IMR-90 (cell line): ENCODE measurements at regions not wholly inside any gene's neighbourhood (a gene's known extent, or its start where the extent isn't known, plus 50 kb on each side); places are given as distances from the start of the nearest gene placed in this dataset.

ENCODE experiments used
- ATAC-seq: fragments of 200-7000 bp; cut with Tn5 transposase; 2 replicates; pipeline ENCODE4 v1.9.1; 2020; ENCODE audit warnings: low read depth, mild to moderate bottlenecking, moderate library complexity
- BruUV-seq: library from RNA; stranded (reverse); fragments of 400-500 nt; replicated peaks from 2 replicates; lab custom pipeline; 2021; lab: Mats Ljungman, UMichigan
- CTCF ChIA-PET: fragments of 300-600 bp; formaldehyde crosslinking; extraction: SDS; loops from one replicate; lab custom pipeline; 2021; ENCODE audit warnings: antibody characterized with exemption; lab: Yijun Ruan, JAX
- POLR2A ChIA-PET: fragments of 300-600 bp; sonication (Branson Sonifier 250); formaldehyde crosslinking; loops from one replicate; lab custom pipeline; 2022; ENCODE audit warnings: antibody characterized with exemption; ENCODE audit not compliant: unreplicated experiment; lab: Charles Lee
- DNase-seq: peaks from one replicate; pipeline ENCODE4 v3.0.0; 2013
- H2AFZ ChIP-seq: replicated peaks from 2 replicates; pipeline ENCODE3; 2013; ENCODE audit warnings: low read length, mild to moderate bottlenecking; ENCODE audit not compliant: poor library complexity
- H2AK5ac ChIP-seq: 2 replicates; pipeline ENCODE4 v1.6.1; 2013; ENCODE audit warnings: low read depth, low read length, inconsistent platforms
- H2AK9ac ChIP-seq: replicated peaks from 2 replicates; pipeline ENCODE3; 2013; ENCODE audit warnings: mild to moderate bottlenecking, low read depth, low read length, moderate library complexity; ENCODE audit not compliant: poor library complexity
- H2BK120ac ChIP-seq: 2 replicates; pipeline ENCODE4 v1.6.1; 2013; ENCODE audit warnings: low read depth, low read length, inconsistent platforms
- H2BK15ac ChIP-seq: 3 replicates; pipeline ENCODE4 v1.6.1; 2013; ENCODE audit warnings: low read depth, low read length, inconsistent platforms
- H2BK20ac ChIP-seq: 2 replicates; pipeline ENCODE4 v1.6.1; 2013; ENCODE audit warnings: low read depth, mild to moderate bottlenecking, inconsistent platforms, low read length, moderate library complexity
- H2BK5ac ChIP-seq: 2 replicates; pipeline ENCODE4 v1.6.1; 2013; ENCODE audit warnings: mild to moderate bottlenecking, low read depth, low read length, inconsistent platforms; ENCODE audit not compliant: poor library complexity, severe bottlenecking
- H3K14ac ChIP-seq: replicated peaks from 2 replicates; pipeline ENCODE4 v1.6.1; 2013; ENCODE audit warnings: low read depth, low read length, inconsistent platforms
- H3K18ac ChIP-seq: 2 replicates; pipeline ENCODE4 v1.6.1; 2013; ENCODE audit warnings: low read depth, low read length, control low read depth
- H3K23ac ChIP-seq: 2 replicates; pipeline ENCODE4 v1.6.1; 2013; ENCODE audit warnings: low read depth, low read length, inconsistent platforms
- H3K27ac ChIP-seq: 2 replicates; pipeline ENCODE4 v1.5.1; 2013; ENCODE audit warnings: mild to moderate bottlenecking, control low read depth, low read length; ENCODE audit not compliant: insufficient read depth
- H3K27me3 ChIP-seq: 2 replicates; pipeline ENCODE4 v1.6.1; 2013; ENCODE audit warnings: low read length; ENCODE audit not compliant: control insufficient read depth, insufficient read depth
- H3K36me3 ChIP-seq: 2 replicates; pipeline ENCODE4 v1.6.1; 2013; ENCODE audit warnings: low read length, mixed read lengths; ENCODE audit not compliant: control insufficient read depth, insufficient read depth
- H3K4ac ChIP-seq: 2 replicates; pipeline ENCODE4 v1.6.1; 2013; ENCODE audit warnings: low read depth, low read length, inconsistent platforms
- H3K4me1 ChIP-seq: 2 replicates; pipeline ENCODE4 v1.6.1; 2013; ENCODE audit warnings: low read length, mixed read lengths; ENCODE audit not compliant: control insufficient read depth, insufficient read depth
- H3K4me2 ChIP-seq: 2 replicates; pipeline ENCODE4 v1.6.1; 2013; ENCODE audit warnings: low read depth, mild to moderate bottlenecking, control low read depth, low read length, moderate library complexity
- H3K4me3 ChIP-seq: 2 replicates; pipeline ENCODE4 v1.5.1; 2013; ENCODE audit warnings: low read depth, mild to moderate bottlenecking, control low read depth, low read length, moderate library complexity; ENCODE audit not compliant: insufficient read depth
- H3K56ac ChIP-seq: 2 replicates; pipeline ENCODE4 v1.6.1; 2013; ENCODE audit warnings: low read length, inconsistent platforms; ENCODE audit not compliant: insufficient read depth; ENCODE audit errors: extremely low read depth
- H3K79me1 ChIP-seq, 2 experiments: 2 replicates each; pipeline ENCODE4 v1.6.1; 2013; ENCODE audit warnings: low read length in 2 of 2, inconsistent platforms in 1 of 2, low read depth in 1 of 2
- H3K9ac ChIP-seq: 2 replicates; pipeline ENCODE4 v1.6.1; 2013; ENCODE audit warnings: low read depth, low read length, control low read depth
- H3K9me1 ChIP-seq: 2 replicates; pipeline ENCODE4 v1.6.1; 2013; ENCODE audit warnings: low read length, inconsistent platforms; ENCODE audit not compliant: insufficient read depth
- H3K9me3 ChIP-seq: 2 replicates; pipeline ENCODE4 v1.6.1; 2013; ENCODE audit warnings: low read length; ENCODE audit not compliant: control insufficient read depth, insufficient read depth
- H4K20me1 ChIP-seq: 2 replicates; pipeline ENCODE4 v1.6.1; 2013; ENCODE audit warnings: low read length, inconsistent platforms; ENCODE audit not compliant: insufficient read depth
- H4K5ac ChIP-seq: 2 replicates; pipeline ENCODE4 v1.6.1; 2013; ENCODE audit warnings: mild to moderate bottlenecking, low read depth, low read length, control low read depth
- H4K8ac ChIP-seq, 2 experiments: 2 replicates each; pipeline ENCODE4 v1.6.1; 2013; ENCODE audit warnings: low read depth in 2 of 2, low read length in 2 of 2, control low read depth in 1 of 2, inconsistent platforms in 1 of 2
- H4K91ac ChIP-seq: 2 replicates; pipeline ENCODE4 v1.6.1; 2013; ENCODE audit warnings: low read depth, low read length, inconsistent platforms; ENCODE audit not compliant: insufficient read depth
- BHLHE40 ChIP-seq: fragments of 150-350 bp; IDR thresholded peaks from 2 replicates; pipeline ENCODE4 v1.6.1; 2016; ENCODE audit warnings: mild to moderate bottlenecking, low read depth, low read length
- CEBPB ChIP-seq: IDR thresholded peaks from 2 replicates; pipeline ENCODE4 v1.6.1; 2012; ENCODE audit warnings: low read depth, low read length, improper control_type of control experiment
- MXI1 ChIP-seq: IDR thresholded peaks from 2 replicates; pipeline ENCODE4 v1.6.1; 2012; ENCODE audit warnings: low read depth, mild to moderate bottlenecking, low read length, moderate library complexity, borderline replicate concordance
- POLR2A ChIP-seq: IDR thresholded peaks from 2 replicates; pipeline ENCODE4 v1.6.1; 2012; ENCODE audit warnings: mild to moderate bottlenecking, low read depth, low read length
- WGBS, 2 experiments: methylation state at CpG; one replicate each; pipeline versions ENCODE4 v1.1.5 to v1.1.7; 2013; ENCODE audit warnings: missing lambda C conversion rate in 2 of 2; ENCODE audit not compliant: insufficient read length in 1 of 2; ENCODE audit errors: extremely low coverage in 2 of 2; 5-methylcytosine and 5-hydroxymethylcytosine counted together
- dilution Hi-C: fragments of 300-500 bp; cut with HindIII; formaldehyde crosslinking; loops from one replicate; pipeline ENCODE4 v1.14.3; 2018; ENCODE audit warnings: low sequenced_read_pairs; ENCODE audit not compliant: unreplicated experiment
- in situ Hi-C: fragments of 300-500 bp; cut with MboI; formaldehyde crosslinking; loops from 3 replicates; pipeline ENCODE4 v1.14.3; 2019; ENCODE audit warnings: low sequenced_read_pairs, inconsistent platforms, mixed read lengths
- intact Hi-C: fragments of 100-400 bp; cut with micrococcal nuclease; formaldehyde crosslinking; loops from 2 replicates; pipeline ENCODE4 v1.10.0; 2022
- TF ChIP-seq, protein P1 (sequence below): fragments of 150-350 bp; IDR thresholded peaks from 2 replicates; pipeline ENCODE4 v1.6.1; 2017; ENCODE audit warnings: mild to moderate bottlenecking, antibody characterized with exemption, low read length, low read depth

DNA sequence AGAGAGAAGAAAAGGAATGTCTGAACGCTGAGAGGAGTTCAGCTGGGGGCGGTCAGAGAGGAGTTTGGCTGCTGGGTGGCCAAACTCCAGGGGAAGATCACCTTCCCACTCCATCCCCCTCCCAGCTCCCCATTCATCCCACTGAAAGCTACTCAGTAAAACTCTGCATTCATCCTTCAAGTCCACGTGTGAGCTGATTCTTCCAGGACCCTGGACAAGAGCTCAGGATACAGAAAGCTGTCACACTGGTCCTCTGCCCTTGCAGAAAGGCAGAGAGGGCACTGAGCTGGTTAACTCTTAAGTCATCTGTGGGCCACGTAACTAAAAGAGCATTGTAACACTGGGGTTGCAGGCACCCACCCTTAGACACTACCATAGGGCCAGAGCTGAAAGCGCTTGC lies 132.1 kb upstream of the ARL4C start:
- Histone ChIP-seq H3K79me1 (0 out of 4 replicates have a peak, but pooled peaks cover 0 to 7% of the 10 kb centered on the region in 2 experiments), H4K20me1 (no peaks in the 10 kb centered on the region), H3K27me3 (no peaks in the 10 kb centered on the region), H3K9ac (no peak overlapping the region), H4K91ac (peak overlapping the region; percentile 39), H2BK20ac (no peak overlapping the region; the same call in 1 of the 2 replicates), H3K18ac (peak overlapping the region; percentile 26; the same call in 1 of the 2 replicates), H3K27ac (peak overlapping the region; percentile 34; the same call in 1 of the 2 replicates), H3K4me1 (peaks cover 31% of the 10 kb centered on the region), H2AK9ac (no peak overlapping the region), H3K4me2 (no peak overlapping the region), H3K4me3 (no peak overlapping the region), H2BK5ac (no peak overlapping the region), H4K8ac (no peak overlapping the region), H3K14ac (no peak overlapping the region), H2AK5ac (peak overlapping the region; percentile 50), H2AFZ (no peak overlapping the region), H4K5ac (no peak overlapping the region), H3K23ac (no peak overlapping the region), H2BK15ac (no peak overlapping the region), H3K36me3 (no peaks in the 10 kb centered on the region), H3K9me3 (no peaks in the 10 kb centered on the region; the same call in 1 of the 2 replicates), H3K9me1 (peaks cover 11% of the 10 kb centered on the region), H2BK120ac (peak overlapping the region; percentile 59), H3K4ac (peak overlapping the region; percentile 49), H3K56ac (no peak overlapping the region)
- dilution Hi-C loops (no loop called here), in situ Hi-C loops (no loop called here), intact Hi-C loops (no loop called here)
- TF ChIP-seq POLR2A = no peak
- TF ChIP-seq CEBPB = no peak
- no peak for TF ChIP-seq BHLHE40
- TF ChIP-seq, protein P1, sequence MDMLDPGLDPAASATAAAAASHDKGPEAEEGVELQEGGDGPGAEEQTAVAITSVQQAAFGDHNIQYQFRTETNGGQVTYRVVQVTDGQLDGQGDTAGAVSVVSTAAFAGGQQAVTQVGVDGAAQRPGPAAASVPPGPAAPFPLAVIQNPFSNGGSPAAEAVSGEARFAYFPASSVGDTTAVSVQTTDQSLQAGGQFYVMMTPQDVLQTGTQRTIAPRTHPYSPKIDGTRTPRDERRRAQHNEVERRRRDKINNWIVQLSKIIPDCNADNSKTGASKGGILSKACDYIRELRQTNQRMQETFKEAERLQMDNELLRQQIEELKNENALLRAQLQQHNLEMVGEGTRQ = no peak
- peak; percentile 79 for TF ChIP-seq MXI1
- CTCF ChIA-PET = no interaction called here
- BruUV-seq = no TSS peak
- 100% methylated on average over 1 of the region's 5 CpGs; no CpG with 5 or more reads in 1 of the 2 experiments for WGBS, 2 experiments
- DNase-seq (peak; percentile 32), ATAC-seq (no peak)
- POLR2A ChIA-PET = no interaction called here
